H1 (cell line): ENCODE measurements at regions not wholly inside any gene's neighbourhood (a gene's known extent, or its start where the extent isn't known, plus 50 kb on each side); places are given as distances from the start of the nearest gene placed in this dataset.

Experiments used
- CTCF ChIP-seq, 3 experiments: IDR thresholded peaks; 1 replicate in 2 of 3; 2 replicates in 1 of 3; pipeline versions ENCODE4 v1.5.1 to v1.6.1; 2011; ENCODE audit warnings: low read length in 3 of 3, mild to moderate bottlenecking in 3 of 3, inconsistent platforms in 2 of 3, low read depth in 1 of 3, moderate library complexity in 1 of 3; ENCODE audit not compliant: insufficient read depth in 1 of 3; ENCODE audit errors: control extremely low read depth in 1 of 3
- EZH2 ChIP-seq: fragments of 200-600 bp; sonication (generic); IDR thresholded peaks from 2 replicates; pipeline ENCODE4 v1.7.1; 2012; ENCODE audit warnings: low read depth, mild to moderate bottlenecking, moderate library complexity, low read length, inconsistent platforms; ENCODE audit not compliant: severe bottlenecking

- TF ChIP-seq CTCF (IDR thresholded peaks at IDR 0.05; ENCODE audit: control extremely low read depth in 1 of 3, insufficient read depth in 1 of 3, low read depth in 1 of 3, low read length in 3 of 3) (no peak), EZH2 (no peak)
Observed at GRCh38 chr10:78449554-78449953, 415.9 kb downstream of the RPS24 start.
